ENCODE measurements at regions not wholly inside any gene's neighbourhood (a gene's known extent, or its start where the extent isn't known, plus 50 kb on each side); places are given as distances from the start of the nearest gene placed in this dataset.
"Not testable (repeated sequence)": the region's sequence is repeated elsewhere in the genome, so short reads cannot be mapped to it uniquely, and the experiment has no call there.

- no peak for DNase-seq
Measured at GRCh38 chr14:36465178-36465577, 54.9 kb downstream of the NKX2-1 start.

DNA sequence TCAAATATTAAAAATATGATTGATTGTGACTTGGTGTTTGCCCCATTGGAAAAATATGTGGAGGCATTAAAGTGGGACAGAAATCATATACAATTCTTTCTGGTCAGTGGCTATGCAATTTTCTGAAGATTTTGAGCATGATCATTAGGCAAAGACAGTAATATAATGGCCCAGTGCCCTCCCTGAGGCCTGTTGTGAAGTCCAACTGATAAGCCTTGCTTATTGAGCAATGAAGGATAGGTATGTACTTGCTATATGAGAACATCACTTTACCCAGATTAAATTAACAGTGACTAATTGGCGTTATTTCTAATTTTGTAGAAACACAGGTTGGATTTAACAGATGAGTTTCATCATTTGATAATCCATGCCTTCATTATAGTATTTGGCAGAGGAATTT is 57.1 kb downstream of the NKX2-1 start:
- DNase-seq = no peak

GRCh38 chr14:36455241-36455627 is 64.8 kb downstream of the NKX2-1 start:
- no peak for DNase-seq

DNA sequence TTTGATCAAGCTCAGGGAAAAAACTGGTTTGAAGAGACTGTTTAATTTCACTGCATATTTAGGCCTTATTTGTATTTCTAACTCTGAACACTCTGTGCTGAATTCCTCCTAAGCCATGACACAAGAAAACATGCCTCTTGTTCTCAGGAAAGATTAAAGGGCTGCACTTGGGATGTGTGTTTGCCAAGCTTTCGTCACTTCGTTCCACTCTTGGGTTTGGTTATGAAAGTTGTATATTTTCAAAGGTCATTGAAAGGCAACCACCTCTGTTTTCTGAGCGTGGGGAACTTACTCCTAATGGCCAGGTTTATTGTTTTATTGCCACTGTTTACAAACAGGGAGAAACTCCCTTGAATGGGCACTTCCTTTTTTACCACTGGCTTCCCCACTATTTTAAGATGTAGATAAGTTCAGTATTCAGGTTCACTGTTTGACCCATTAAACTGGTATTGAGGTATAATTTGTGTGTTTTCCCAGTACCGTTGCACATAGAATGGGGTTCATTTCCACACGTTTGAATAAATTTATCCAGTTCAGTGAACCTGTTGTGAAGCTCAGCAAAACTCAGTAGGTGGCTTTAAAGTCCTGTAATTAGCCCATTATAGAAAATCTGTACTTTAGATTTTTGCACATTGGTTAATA is 65.3 kb downstream of the NKX2-1 start:
- DNase-seq = no peak

DNA sequence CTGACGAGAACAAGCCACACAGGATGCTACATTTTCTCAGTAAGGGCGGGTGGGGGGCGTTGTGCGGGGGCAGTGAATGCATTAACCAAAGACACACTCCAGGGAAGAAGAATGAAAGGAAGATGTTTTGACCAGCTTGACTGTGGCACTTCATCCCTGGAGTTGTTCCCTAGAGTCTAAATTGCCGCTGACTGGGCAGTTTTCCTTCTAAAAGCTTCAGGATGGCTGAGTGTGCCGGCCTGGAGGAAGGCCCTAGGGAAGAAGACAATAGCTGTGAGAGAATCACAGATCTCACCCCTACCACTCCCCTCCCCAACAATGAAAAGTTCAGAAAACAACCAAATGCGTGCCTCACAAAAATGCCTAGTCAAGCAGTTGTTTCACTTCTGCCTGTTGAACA is 67.2 kb downstream of the NKX2-1 start:
- no peak for DNase-seq

GRCh38 chr14:36451310-36452065 is 68.5 kb downstream of the NKX2-1 start:
- no peak for DNase-seq

DNA sequence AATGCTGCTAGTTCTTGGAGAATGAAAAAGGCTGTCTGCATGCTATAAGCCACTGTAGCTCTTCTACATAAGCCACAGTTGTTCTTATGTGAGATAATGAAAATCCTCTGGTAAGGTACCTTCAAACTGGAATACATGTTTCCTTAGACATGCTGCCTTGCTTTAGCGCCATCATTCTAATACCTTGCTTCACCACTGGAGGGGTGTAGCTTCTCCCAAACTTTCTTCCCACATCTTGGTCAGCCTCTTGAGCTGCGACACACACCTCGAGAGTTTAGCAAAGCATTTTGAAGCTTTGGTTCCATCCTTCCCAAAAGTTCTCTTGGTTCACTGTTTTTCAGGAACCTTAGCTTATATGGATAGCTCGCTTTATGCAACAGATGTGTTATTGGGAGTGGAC is 69.5 kb downstream of the NKX2-1 start:
- DNase-seq = no peak

DNA sequence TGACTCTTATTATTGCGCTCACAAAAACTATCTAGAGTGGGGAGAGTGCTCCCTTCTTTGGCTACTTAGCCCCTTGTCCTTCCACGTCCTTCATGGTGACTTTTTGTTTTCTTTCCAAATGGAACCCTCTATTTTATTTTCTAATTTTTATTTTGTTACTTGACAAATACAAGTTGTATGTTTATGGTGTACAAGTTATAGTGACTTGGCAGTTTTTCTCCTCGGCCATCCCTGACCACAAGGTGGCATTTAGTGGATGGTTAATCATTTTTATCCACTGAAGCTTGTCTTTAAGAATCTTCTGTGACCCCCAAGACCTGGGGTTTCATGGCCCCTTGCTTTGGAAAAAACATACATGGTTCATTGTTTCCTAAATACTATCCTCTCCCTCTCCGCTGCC is 70.1 kb downstream of the NKX2-1 start:
- no peak for DNase-seq

- no peak for DNase-seq
Measured at GRCh38 chr14:36443374-36443773, 76.7 kb downstream of the NKX2-1 start.

DNA sequence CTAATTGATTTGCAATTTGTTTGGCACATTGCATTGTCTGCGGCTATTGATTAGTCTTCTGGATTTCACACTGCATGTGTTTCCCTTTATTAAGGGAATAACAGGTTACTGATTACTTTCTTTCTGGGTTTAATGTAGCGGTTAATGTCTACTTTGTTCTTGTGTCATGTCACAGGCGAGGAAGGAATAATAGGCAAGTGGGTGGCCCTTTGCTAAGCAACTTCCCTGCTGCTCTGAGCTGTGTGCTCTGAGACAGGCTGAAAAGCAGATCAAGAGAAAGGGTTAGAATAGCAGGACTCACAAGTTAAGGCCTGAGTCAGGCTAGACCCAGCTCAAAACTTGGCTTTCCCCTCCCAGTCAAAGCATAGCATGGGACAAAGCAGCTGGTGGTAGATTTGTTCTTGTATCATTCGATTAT is 77.2 kb downstream of the NKX2-1 start:
- no peak for DNase-seq

DNA sequence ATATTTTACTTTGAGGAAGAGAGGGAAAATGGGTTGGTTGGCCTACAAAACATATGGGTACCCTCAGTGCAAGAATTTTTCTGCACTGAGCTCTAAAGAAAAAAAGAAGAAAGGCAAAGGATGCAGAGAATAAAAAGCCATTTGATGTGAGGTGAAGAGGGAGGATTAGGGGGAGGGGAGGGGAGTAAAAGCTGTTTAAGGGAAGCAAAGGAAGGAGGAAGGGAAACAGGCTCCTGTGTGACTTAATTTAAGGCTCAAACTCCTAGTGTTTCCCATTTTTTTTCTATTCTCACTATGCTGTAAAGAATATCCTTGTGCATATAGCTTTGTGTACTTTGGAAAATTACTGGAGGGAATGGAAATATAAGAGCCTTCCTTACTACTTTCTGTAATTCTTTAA is 78.7 kb downstream of the NKX2-1 start:
- DNase-seq = no peak

- no peak for DNase-seq
Measured at GRCh38 chr14:36439766-36440165, 80.3 kb downstream of the NKX2-1 start.

- no peak for DNase-seq
Measured at GRCh38 chr14:36438883-36439282, 81.1 kb downstream of the NKX2-1 start.

GRCh38 chr14:36430662-36431084 is 89.4 kb downstream of the NKX2-1 start:
- no peak for DNase-seq

DNA sequence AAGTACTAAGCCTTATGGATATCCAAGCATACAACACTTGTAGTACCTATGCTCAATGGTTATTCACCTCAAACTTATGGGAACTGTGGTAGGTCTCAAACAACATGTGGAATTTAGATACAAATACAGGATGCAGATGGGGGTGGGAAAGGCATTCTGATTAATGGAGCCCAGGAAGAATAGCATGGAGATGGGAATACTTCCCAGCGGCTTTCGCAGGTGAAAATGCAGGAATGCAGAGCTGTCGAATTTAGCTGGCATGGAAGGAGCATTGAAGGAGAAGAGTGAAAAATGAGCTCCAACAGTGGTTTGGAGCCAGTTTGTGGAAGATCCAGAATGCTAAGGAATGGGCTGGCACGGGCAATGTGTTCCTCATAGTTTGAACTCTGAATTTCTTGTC is 89.9 kb downstream of the NKX2-1 start:
- DNase-seq = no peak

DNA sequence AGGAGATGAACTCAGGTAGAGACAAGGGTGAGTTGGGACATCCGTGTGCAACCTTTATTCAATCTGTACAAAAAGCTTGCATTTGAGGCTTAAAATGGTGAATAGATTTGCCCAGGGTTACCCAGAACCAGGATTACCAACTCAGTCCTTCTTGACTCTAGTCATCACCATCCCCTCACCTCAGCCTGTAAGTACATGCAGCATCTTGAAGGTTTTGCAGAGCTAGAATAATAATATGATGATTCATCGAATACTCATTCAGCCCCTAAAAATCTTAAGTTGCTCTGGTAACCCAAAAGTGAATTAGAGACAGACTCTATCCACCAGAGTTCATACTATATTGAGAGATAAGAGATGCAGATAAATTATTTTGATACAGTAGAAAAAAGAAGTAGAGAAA is 90.3 kb downstream of the NKX2-1 start:
- DNase-seq = no peak

DNA sequence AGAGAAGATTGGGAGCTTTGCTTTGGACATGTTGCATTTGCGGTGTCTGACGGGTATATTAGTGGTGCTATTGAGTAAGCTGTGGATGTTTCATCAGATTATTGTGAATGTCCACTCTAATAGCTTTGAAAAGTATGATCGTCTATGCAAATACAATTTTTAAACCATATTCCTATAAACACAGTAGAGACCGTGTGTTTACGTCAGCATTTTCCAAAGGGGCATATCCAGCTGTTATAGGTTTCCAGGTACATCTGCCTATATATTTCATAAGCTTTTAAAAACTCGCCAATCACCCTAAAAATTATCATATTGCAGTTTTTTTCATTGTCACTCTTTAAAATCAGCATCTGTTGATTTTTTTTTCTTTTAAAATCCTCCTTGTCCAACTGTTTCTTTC is 91.7 kb downstream of the NKX2-1 start:
- DNase-seq = no peak

GRCh38 chr14:36426836-36427235 is 93.2 kb downstream of the NKX2-1 start:
- no peak for DNase-seq

DNA sequence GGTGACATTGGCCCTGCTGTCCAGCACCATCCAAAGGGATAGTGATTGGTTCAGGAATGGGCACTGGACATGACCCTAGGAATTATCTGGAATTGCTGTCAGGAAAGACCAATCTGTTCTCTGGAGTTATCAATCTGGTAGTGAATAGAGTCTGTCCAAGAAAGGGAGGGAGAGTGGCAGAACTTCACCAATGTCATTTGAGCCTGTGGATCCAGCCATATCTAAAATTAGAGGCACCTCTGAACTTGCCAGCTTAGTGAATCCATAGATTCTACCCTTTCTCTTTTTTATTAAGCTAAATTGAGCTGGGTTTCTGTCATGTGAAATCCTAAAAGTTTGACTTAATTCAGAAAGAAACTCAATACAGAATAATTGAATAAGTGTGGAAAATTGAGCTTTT is 93.9 kb downstream of the NKX2-1 start:
- DNase-seq = no peak

GRCh38 chr14:36424478-36425102 is 95.4 kb downstream of the NKX2-1 start:
- DNase-seq = no peak

- DNase-seq = no peak
Measured at GRCh38 chr14:36423430-36423829, 96.6 kb downstream of the NKX2-1 start.

DNA sequence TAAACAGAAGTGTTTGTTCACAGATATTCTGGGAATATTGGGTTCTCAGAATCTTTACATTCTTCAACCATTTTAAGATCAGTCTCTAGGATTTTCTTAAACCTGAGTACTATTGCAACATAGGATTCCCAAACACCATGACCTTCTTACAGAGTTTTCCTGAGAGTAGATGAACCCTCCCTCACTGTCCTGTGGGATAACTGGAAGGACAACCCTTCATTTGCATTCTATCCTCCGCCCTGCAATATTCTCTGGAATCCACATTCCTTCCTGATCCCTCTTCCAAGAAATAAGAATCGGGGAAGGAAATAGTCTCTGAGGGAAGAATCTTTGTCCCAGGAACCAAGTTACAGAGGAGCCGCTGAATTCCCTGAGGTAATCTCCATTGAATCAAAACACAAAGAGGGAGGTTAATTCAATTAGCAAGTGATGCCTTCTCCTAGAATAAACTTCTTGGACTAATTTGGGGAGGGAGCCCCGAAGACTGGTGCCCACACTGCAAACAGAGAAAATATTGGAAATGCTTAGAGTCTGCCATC is 99.8 kb upstream of the MBIP start:
- DNase-seq = no peak

- DNase-seq = no peak
Measured at GRCh38 chr14:36418937-36419336, 98.5 kb upstream of the MBIP start.

DNA sequence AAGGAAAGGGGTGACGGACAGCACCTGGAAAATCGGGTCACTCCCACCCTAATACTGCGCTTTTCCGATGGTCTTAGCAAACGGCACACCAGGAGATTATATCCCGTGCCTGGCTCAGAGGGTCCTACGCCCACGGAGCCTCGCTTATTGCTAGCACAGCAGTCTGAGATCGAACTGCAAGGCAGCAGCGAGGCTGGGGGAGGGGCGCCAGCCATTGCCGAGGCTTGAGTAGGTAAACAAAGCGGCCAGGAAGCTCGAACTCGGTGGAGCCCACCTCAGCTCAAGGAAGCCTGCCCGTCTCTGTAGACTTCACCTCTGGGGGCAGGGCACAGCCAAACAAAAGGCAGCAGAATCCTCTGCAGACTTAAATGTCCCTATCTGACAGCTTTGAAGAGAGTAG is 91.5 kb upstream of the MBIP start:
- DNase-seq = not testable (repeated sequence)
